ENCODE measurements at regions not wholly inside any gene's neighbourhood (a gene's known extent, or its start where the extent isn't known, plus 50 kb on each side); places are given as distances from the start of the nearest gene placed in this dataset.
"Not testable (repeated sequence)": the region's sequence is repeated elsewhere in the genome, so short reads cannot be mapped to it uniquely, and the experiment has no call there.

DNA sequence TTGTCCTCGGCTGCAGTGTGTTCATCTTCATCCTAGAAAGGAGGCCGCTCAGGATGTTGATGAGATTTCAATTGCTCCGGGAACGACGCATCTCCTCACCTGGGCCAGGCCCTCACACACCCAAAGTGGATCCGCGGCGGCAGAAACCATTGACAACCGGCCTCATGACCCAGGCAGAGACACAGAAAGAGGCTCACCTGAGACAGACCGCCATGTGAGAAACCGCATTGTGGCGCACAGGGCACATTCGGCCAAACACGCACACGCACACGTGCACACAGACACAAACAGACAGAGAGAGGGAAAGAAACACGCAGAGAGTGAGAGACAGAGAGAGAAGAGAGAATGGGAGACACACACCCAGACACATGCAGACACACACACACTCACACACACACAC is 3879.3 kb downstream of the SRGAP2C start:
- not testable (repeated sequence) for H3K27me3 ChIP-seq, H3K27ac ChIP-seq, H3K4me3 ChIP-seq, H3K4me1 ChIP-seq, H3K36me3 ChIP-seq
- peaks cover 0 to 12% (median 5%) of the 10 kb centered on the region in 4 donors for H3K9me3 ChIP-seq
- peak in 1 of 3 donors; percentile 8 for DNase-seq

DNA sequence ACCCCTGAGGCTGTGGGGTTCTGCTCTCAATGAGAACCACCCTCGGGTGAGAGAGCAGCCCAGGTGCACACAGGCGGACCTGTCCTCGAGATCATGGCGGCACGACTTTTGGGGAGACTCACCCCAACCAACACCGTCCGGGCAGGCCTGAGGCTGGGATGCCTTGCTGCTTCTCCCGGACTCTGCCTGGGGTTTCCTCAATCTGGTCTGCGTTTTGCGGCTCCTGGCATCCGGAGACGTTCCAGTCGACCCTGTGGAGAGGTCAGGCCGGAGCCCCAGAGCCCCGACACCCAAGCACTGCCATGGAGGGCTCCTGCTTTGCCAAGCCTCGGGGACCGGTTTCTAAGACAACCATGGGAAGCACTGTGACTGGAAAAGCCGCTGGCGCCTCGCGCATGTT is 3879.7 kb downstream of the SRGAP2C start:
- no peak for TF ChIP-seq CTCF (IDR thresholded peaks at IDR 0.05)
- no peak for TF ChIP-seq POLR2A (IDR thresholded peaks at IDR 0.05)
- Histone ChIP-seq H3K4me3 (no peak overlapping the region), H3K4me1 (no peaks in the 10 kb centered on the region), H3K36me3 (no peaks in the 10 kb centered on the region), H3K27me3 (no peaks in the 10 kb centered on the region), H3K9me3 (peaks cover 0 to 15% (median 5%) of the 10 kb centered on the region in 4 donors), H3K27ac (no peak overlapping the region)
- DNase-seq = peak in 2 of 3 donors; percentile 20 to 34

DNA sequence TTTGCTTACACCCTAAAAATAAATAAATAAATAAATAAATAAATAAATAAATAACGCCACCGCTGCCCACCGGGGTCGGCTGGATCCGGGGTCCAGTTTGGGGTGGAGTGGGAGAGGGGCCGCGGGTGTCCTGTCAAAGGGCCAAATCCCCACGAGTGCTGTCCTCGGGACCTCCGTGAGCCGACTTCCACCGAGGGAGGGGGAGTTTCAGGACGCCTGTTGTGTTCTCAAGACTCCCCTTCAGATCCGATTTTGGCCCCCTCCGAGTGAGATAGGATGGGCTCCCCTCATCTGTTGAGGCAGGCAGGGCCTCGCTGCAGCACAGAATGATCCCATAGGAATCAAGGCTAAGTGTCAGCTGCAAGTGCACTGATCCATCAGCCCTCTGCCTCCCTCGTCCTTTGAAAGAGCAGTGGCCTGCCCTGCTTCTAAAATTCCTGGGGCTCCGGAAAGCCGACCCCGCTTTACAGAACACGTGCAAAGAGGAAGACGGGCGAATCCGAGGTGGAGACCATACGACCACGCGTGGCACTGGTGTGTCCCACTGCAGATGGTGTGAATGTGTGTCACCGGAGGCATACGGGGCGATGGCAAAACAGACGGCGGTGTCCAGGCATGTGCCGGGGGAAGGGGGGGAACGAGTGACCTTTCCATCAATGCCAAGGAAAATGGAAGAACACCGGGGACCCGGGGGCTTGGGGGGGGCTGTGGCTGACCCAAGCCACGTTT is 3880.5 kb downstream of the SRGAP2C start:
- Histone ChIP-seq H3K4me3 (no peak overlapping the region), H3K4me1 (no peaks in the 10 kb centered on the region), H3K9me3 (peaks cover 0 to 16% (median 5%) of the 10 kb centered on the region in 4 donors), H3K27me3 (no peaks in the 10 kb centered on the region), H3K27ac (no peak overlapping the region), H3K36me3 (no peaks in the 10 kb centered on the region)
- TF ChIP-seq CTCF (IDR thresholded peaks at IDR 0.05) (no peak), POLR2A (IDR thresholded peaks at IDR 0.05) (no peak)
- peak in 2 of 3 donors; percentile 16 to 36 for DNase-seq

DNA sequence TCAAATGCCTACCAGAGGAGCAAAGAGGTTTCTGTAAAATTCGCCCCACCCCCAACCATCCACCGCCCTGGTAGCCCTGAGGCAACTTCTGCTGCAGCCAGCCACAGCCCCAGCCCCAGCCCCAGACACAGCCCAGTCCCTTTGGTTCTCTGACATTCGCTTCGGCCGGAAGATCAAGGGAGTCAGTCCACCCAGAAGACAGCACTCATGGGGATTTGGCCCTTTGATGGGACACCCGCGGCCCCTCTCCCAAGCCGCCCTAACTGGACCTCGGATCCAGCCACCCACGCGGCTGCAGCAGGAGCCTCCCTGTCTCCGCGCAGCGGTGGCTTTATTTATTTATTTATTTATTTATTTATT is 3881.0 kb downstream of the SRGAP2C start:
- Histone ChIP-seq H3K27me3 (no peaks in the 10 kb centered on the region), H3K4me3 (no peak overlapping the region), H3K4me1 (no peaks in the 10 kb centered on the region), H3K36me3 (no peaks in the 10 kb centered on the region), H3K27ac (no peak overlapping the region), H3K9me3 (peaks cover 0 to 20% (median 5%) of the 10 kb centered on the region in 4 donors)
- DNase-seq = peak in 2 of 3 donors; percentile 3 to 40
- TF ChIP-seq POLR2A (IDR thresholded peaks at IDR 0.05) (no peak), CTCF (IDR thresholded peaks at IDR 0.05) (no peak)

DNA sequence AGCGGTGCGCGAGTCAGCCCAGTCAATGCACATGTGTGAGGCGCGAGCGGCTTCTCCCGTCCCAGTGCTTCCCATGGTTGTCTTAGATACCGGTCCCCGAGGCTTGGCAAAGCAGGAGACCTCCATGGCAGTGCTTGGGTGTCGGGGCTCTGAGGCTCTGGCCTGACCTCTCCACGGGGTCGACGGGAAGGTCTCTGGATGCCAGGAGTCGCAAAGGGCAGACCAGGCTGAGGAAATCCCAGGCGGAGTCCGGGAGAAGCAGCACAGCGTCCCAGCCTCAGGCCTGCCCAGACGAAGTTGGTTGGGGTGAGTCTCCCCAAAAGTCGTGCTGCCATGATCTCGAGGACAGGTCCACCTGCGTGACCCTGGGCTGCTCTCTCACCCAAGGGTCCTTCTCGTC is 3881.6 kb downstream of the SRGAP2C start:
- Histone ChIP-seq H3K27ac (no peak overlapping the region), H3K4me3 (no peak overlapping the region), H3K9me3 (peaks cover 0 to 23% (median 5%) of the 10 kb centered on the region in 4 donors), H3K4me1 (no peaks in the 10 kb centered on the region), H3K27me3 (no peaks in the 10 kb centered on the region), H3K36me3 (no peaks in the 10 kb centered on the region)
- DNase-seq = peak in 1 of 3 donors; percentile 39
- TF ChIP-seq CTCF (IDR thresholded peaks at IDR 0.05) (no peak), POLR2A (IDR thresholded peaks at IDR 0.05) (no peak)

DNA sequence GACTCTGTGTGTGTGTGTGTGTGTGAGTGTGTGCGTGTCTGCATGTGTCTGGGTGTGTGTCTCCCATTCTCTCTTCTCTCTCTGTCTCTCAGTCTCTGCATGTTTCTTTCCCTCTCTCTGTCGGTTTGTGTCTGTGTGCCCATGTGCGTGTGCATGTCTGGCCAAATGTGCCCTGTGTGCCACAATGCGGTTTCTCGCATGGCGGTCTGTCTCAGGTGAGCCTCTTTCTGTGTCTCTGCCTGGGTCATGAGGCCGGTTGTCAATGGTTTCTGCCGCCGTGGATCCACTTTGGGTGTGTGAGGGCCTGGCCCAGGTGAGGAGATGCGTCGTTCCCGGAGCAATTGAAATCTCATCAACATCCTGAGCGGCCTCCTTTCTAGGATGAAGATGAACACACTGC is 3882.1 kb downstream of the SRGAP2C start:
- not testable (repeated sequence) for H3K4me1 ChIP-seq, H3K4me3 ChIP-seq, H3K27ac ChIP-seq, H3K36me3 ChIP-seq, DNase-seq, H3K27me3 ChIP-seq
- peaks cover 0 to 27% (median 5%) of the 10 kb centered on the region in 4 donors for H3K9me3 ChIP-seq

GRCh38 chr1:125080077-125080476 is 3895.3 kb downstream of the SRGAP2C start:
- Histone ChIP-seq H3K4me3 (no peak overlapping the region), H3K36me3 (no peaks in the 10 kb centered on the region), H3K4me1 (no peaks in the 10 kb centered on the region), H3K9me3 (peaks cover 0 to 27% (median 0%) of the 10 kb centered on the region in 4 donors), H3K27me3 (no peaks in the 10 kb centered on the region), H3K27ac (no peak overlapping the region)
- TF ChIP-seq CTCF (IDR thresholded peaks at IDR 0.05) = no peak
- no peak for TF ChIP-seq POLR2A (IDR thresholded peaks at IDR 0.05)
- no peak for DNase-seq

Measured in Peyer's patch (tissue), 4 donors.